ENCODE measurements at regions not wholly inside any gene's neighbourhood (a gene's known extent, or its start where the extent isn't known, plus 50 kb on each side); places are given as distances from the start of the nearest gene placed in this dataset.
A peak's percentile ranks its signal among the peaks of the same experiment; 100 is the strongest.

DNA sequence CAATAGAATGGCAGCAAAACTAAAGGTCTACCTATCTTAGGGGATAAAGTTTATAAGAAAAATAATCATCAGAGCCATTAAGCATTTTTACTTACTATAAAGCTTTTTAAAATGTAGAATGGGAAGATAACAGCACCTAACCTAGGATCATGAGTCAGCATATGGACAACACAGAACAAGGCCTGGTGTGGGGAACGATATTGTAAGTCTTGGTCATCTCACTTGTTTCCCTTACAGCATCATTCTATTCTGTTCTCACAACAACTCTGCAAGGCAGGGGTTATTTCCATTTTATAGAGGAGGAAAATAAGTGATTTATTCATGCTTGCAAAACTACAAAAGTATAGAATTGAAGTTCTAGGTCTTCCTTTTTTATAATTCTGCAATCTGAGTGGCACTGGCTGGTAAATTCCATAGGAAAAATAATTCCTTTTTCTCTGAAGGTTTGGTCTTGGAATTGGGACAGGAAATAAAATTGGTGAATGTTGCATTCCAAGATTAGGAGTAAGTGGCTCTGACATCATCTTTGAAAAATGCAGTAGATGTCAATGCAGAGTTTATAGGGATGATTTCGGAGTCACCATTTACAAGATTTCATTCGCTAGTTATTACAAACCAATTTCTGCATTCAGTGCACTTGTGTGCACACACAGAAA is 423.0 kb downstream of the DYNC2H1 start:
- no peaks in the 10 kb centered on the region for H3K79me2 ChIP-seq (ENCODE audit: insufficient read depth, low read length)
- in situ Hi-C loops (cut with HindIII; ENCODE audit: extremely low pct_ligation_motif_present, low pct_unique_long_range_greater_than_20kb) (no loop called here), intact Hi-C loops (cut with micrococcal nuclease; ENCODE audit: unreplicated experiment) (no loop called here)
- no TSS peak for BruUV-seq (replicated peaks)
- H3K9ac ChIP-seq (ENCODE audit: insufficient read depth, low read depth, low read length), result no peak overlapping the region
- H4K20me1 ChIP-seq (ENCODE audit: insufficient read depth, low read length), result no peaks in the 10 kb centered on the region
- no peaks in the 10 kb centered on the region for H3K9me3 ChIP-seq (ENCODE audit: low read length)
- DNase-seq (ENCODE audit: low spot score) (no peak), ATAC-seq (no peak), FAIRE-seq (no peak)
- no peaks in the 10 kb centered on the region; a peak in 1 of 5 replicates for H3K27me3 ChIP-seq (ENCODE audit: control insufficient read depth in 1 of 2, insufficient read depth in 2 of 2, low read length in 2 of 2)
- no peak overlapping the region for H3K4me3 ChIP-seq (replicated peaks in 1 of 3; ENCODE audit: insufficient read depth in 1 of 3, low read depth in 2 of 3, low read length in 3 of 3)
- H2AFZ ChIP-seq (ENCODE audit: low read length), result no peak overlapping the region
- 23% methylated on average over 3 of the region's 3 CpGs for WGBS (ENCODE audit: low lambda C conversion rate)
- no peak overlapping the region for H3K27ac ChIP-seq (ENCODE audit: extremely low read length, insufficient read depth, low read length)
- ChIA-PET CTCF (ENCODE audit: low intra/inter-chr PET ratio, low total read pairs) (no interaction called here), POLR2A (no interaction called here)
- TF ChIP-seq CREBL2 (CRISPR knock-in tag; IDR thresholded peaks at IDR 0.05; ENCODE audit: borderline replicate concordance) (no peak), HOXA5 (CRISPR knock-in tag; IDR thresholded peaks at IDR 0.05) (no peak), MAFF (IDR thresholded peaks at IDR 0.05; ENCODE audit: low read depth, low read length) (0 out of 2 replicates have a peak, but pooled peaks have one; percentile 5), ZNF441 (CRISPR knock-in tag; IDR thresholded peaks at IDR 0.05; ENCODE audit: borderline replicate concordance) (no peak), MAFK (conservative IDR thresholded peaks at IDR 0.05 in 1 of 2, IDR thresholded peaks at IDR 0.05 in 1 of 2; ENCODE audit: low read length in 2 of 2) (peak in 1 of 2 experiments; percentile 24; a peak in 1 of 4 replicates), ZNF780A (CRISPR knock-in tag; IDR thresholded peaks at IDR 0.05) (no peak), SNRNP70 (IDR thresholded peaks at IDR 0.05; ENCODE audit: low read depth, low read length) (no peak)
- H3K4me2 ChIP-seq (ENCODE audit: low read depth, low read length), result no peak overlapping the region
- H3K4me1 ChIP-seq (ENCODE audit: insufficient read depth, low read length), result no peaks in the 10 kb centered on the region
- H3K36me3 ChIP-seq (replicated peaks in 1 of 2; ENCODE audit: control insufficient read depth in 1 of 2, insufficient read depth in 2 of 2, low read length in 2 of 2), result no peaks in the 10 kb centered on the region

- Histone ChIP-seq H3K27me3 (ENCODE audit: control insufficient read depth in 1 of 2, insufficient read depth in 2 of 2, low read length in 2 of 2) (no peaks in the 10 kb centered on the region), H3K27ac (ENCODE audit: extremely low read length, insufficient read depth, low read length) (no peak overlapping the region), H3K36me3 (replicated peaks in 1 of 2; ENCODE audit: control insufficient read depth in 1 of 2, insufficient read depth in 2 of 2, low read length in 2 of 2) (no peaks in the 10 kb centered on the region), H3K4me2 (ENCODE audit: low read depth, low read length) (no peak overlapping the region), H2AFZ (ENCODE audit: low read length) (no peak overlapping the region), H3K4me3 (replicated peaks in 1 of 3; ENCODE audit: insufficient read depth in 1 of 3, low read depth in 2 of 3, low read length in 3 of 3) (no peak overlapping the region), H4K20me1 (ENCODE audit: insufficient read depth, low read length) (no peaks in the 10 kb centered on the region), H3K79me2 (ENCODE audit: insufficient read depth, low read length) (no peaks in the 10 kb centered on the region), H3K9ac (ENCODE audit: insufficient read depth, low read depth, low read length) (no peak overlapping the region), H3K9me3 (ENCODE audit: low read length) (no peaks in the 10 kb centered on the region), H3K4me1 (ENCODE audit: insufficient read depth, low read length) (no peaks in the 10 kb centered on the region)
- ChIA-PET CTCF (ENCODE audit: low intra/inter-chr PET ratio, low total read pairs) (no interaction called here), POLR2A (no interaction called here)
- no peak for ATAC-seq
- FAIRE-seq, result no peak
- intact Hi-C loops (cut with micrococcal nuclease; ENCODE audit: unreplicated experiment) (no loop called here), in situ Hi-C loops (cut with HindIII; ENCODE audit: extremely low pct_ligation_motif_present, low pct_unique_long_range_greater_than_20kb) (no loop called here)
- DNase-seq (ENCODE audit: low spot score), result no peak
- BruUV-seq (replicated peaks), result no TSS peak
- TF ChIP-seq ZNF772 (CRISPR knock-in tag; IDR thresholded peaks at IDR 0.05), result no peak
- TF ChIP-seq HNRNPK (IDR thresholded peaks at IDR 0.05; ENCODE audit: low read depth, low read length, poor library complexity, severe bottlenecking), result no peak
- no peak for TF ChIP-seq RBM22 (optimal IDR thresholded peaks at IDR 0.05; ENCODE audit: low read length)
- no peak for TF ChIP-seq ZNF121 (CRISPR knock-in tag; IDR thresholded peaks at IDR 0.05)
- no peak for TF ChIP-seq ZNF142 (CRISPR knock-in tag; IDR thresholded peaks at IDR 0.05)
- no peak for TF ChIP-seq MXD3 (CRISPR knock-in tag; IDR thresholded peaks at IDR 0.05)
Observed at GRCh38 chr11:103534191-103534590, 425.0 kb downstream of the DYNC2H1 start.

Measured in HepG2 (cell line).